Gastroesophageal sphincter (tissue), 4 donors: ENCODE measurements at regions not wholly inside any gene's neighbourhood (a gene's known extent, or its start where the extent isn't known, plus 50 kb on each side); places are given as distances from the start of the nearest gene placed in this dataset.
A peak's percentile ranks its signal among the peaks of the same experiment; 100 is the strongest.

Source experiments
- ATAC-seq: fragments of 150-250 bp; one replicate; pipeline ENCODE4 v1.9.1; 2016; ENCODE audit warnings: mild to moderate bottlenecking, moderate library complexity
- H3K27ac ChIP-seq, 4 donors: fragments of 200-600 bp; sonication (generic) in 3 of 4; 1 replicate in 3 of 4; 2 replicates in 1 of 4; pipeline ENCODE4 v1.5.1; 2016 to 2019
- H3K27me3 ChIP-seq: fragments of 200-600 bp; sonication (generic); one replicate; pipeline ENCODE4 v1.5.1; 2019
- H3K36me3 ChIP-seq, 2 donors: fragments of 200-600 bp; sonication (generic); one replicate each; pipeline ENCODE4 v1.5.1; 2019; ENCODE audit warnings: control low read depth in 1 of 2
- H3K4me1 ChIP-seq, 3 donors: fragments of 200-600 bp; sonication (generic); 1 replicate in 2 of 3; 2 replicates in 1 of 3; pipeline ENCODE4 v1.5.1; 2016 to 2019; ENCODE audit warnings: control low read depth in 2 of 3
- H3K4me3 ChIP-seq, 2 donors: fragments of 200-600 bp; sonication (generic); one replicate each; pipeline ENCODE4 v1.5.1; 2019; ENCODE audit warnings: mild to moderate bottlenecking in 1 of 2, moderate library complexity in 1 of 2
- H3K9me3 ChIP-seq, 3 donors: fragments of 200-600 bp; sonication (generic); one replicate each; pipeline ENCODE4 v1.5.1; 2017 to 2019; ENCODE audit warnings: control low read depth in 2 of 3
- CTCF ChIP-seq, 4 experiments: fragments of 200-600 bp in 2 of 4; fragments of 450-650 bp in 2 of 4; sonication (generic) in 1 of 4; IDR thresholded peaks; one replicate each; pipeline ENCODE4 v1.5.1; 2017 to 2019; ENCODE audit warnings: antibody characterized with exemption in 4 of 4, mild to moderate bottlenecking in 2 of 4, moderate library complexity in 2 of 4
- EP300 ChIP-seq: sonication (generic); formaldehyde crosslinking; IDR thresholded peaks from one replicate; pipeline ENCODE4 v1.6.1; 2017; ENCODE audit warnings: antibody characterized with exemption, mild to moderate bottlenecking
- POLR2A ChIP-seq, 2 donors: fragments of 450-650 bp; IDR thresholded peaks; one replicate each; pipeline ENCODE4 v1.6.1; 2017; ENCODE audit warnings: antibody characterized with exemption in 2 of 2, mild to moderate bottlenecking in 2 of 2, moderate library complexity in 1 of 2
- POLR2AphosphoS5 ChIP-seq: sonication (generic); formaldehyde crosslinking; IDR thresholded peaks from one replicate; pipeline ENCODE4 v1.6.1; 2017; ENCODE audit warnings: antibody characterized with exemption
- WGBS, 2 donors: methylation state at CpG; one replicate each; pipeline ENCODE4 v1.1.5; 2018; ENCODE audit warnings: low coverage in 1 of 2; 5-methylcytosine and 5-hydroxymethylcytosine counted together

- Histone ChIP-seq H3K4me3 (no peak overlapping the region), H3K4me1 (peaks cover 8 to 52% (median 34%) of the 10 kb centered on the region in 3 donors), H3K9me3 (peaks cover 0 to 6% (median 0%) of the 10 kb centered on the region in 3 donors), H3K27me3 (no peaks in the 10 kb centered on the region), H3K27ac (peak overlapping the region in 1 of 4 donors; percentile 84), H3K36me3 (peaks cover 0 to 29% of the 10 kb centered on the region in 2 donors)
- WGBS, 2 donors: 100% methylated on average over 1 of the region's 7 CpGs; no CpG with 5 or more reads in 1 of the 2 donors
- ATAC-seq: no peak
- TF ChIP-seq CTCF (IDR thresholded peaks at IDR 0.05) (no peak), POLR2A (IDR thresholded peaks at IDR 0.05) (no peak), EP300 (no peak), POLR2AphosphoS5 (no peak)
Measured at GRCh38 chr2:120932881-120933280, 197.2 kb downstream of the GLI2 start.

- H3K4me3 ChIP-seq: no peak overlapping the region
- TF ChIP-seq POLR2AphosphoS5 (no peak), POLR2A (IDR thresholded peaks at IDR 0.05) (no peak), CTCF (IDR thresholded peaks at IDR 0.05) (no peak), EP300 (no peak)
- WGBS, 2 donors: 85% methylated on average over 11 of the region's 19 CpGs; no CpG with 5 or more reads in 1 of the 2 donors
- H3K9me3 ChIP-seq: peaks cover 0 to 6% (median 0%) of the 10 kb centered on the region in 3 donors
- peaks cover 14 to 63% (median 43%) of the 10 kb centered on the region in 3 donors for H3K4me1 ChIP-seq
- no peaks in the 10 kb centered on the region for H3K27me3 ChIP-seq
- H3K27ac ChIP-seq: peak overlapping the region in 3 of 4 donors; percentile 80 to 84 (median 84)
- peaks cover 0 to 20% of the 10 kb centered on the region in 2 donors for H3K36me3 ChIP-seq
- no peak for ATAC-seq
Measured at GRCh38 chr2:120933693-120934573, 198.3 kb downstream of the GLI2 start.

DNA sequence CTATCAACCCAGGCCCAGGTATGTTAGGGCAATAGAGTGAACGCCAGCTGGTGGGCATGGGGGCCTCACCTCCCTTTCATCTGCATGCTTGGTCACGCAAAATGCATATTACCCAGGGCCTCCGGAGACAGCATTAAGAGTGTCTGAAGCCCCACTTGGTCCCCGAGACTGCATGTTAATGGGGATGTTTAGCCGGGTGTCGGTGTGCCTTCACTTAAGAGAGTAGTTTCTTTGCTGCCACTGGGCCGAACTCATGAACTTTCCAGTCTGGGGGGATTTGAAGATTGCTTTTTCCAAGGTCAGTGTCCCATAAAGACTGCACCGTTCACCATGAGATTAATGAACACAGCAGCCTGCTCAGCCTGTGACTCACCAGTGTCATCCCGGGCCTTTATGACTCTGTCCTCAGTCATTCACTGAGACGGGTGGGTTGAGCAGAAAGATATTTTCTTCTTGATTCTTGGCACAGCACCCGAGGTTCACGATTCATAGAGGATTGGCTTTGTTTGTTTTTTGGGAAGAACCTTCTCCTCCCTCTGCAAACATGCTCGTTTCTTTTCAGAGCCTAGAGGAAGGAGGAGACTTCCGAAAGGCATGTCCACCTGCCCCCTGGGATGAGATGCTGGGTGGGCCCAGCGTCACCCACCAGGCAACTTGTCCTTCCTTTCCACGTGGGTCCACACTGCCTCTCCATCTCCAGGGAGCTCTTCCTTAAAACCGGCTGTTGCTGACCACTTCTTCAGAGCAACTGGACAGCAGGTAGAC, 199.1 kb downstream of the GLI2 start:
- peaks cover 14 to 71% (median 43%) of the 10 kb centered on the region in 3 donors for H3K4me1 ChIP-seq
- ATAC-seq: peak; percentile 77
- TF ChIP-seq POLR2AphosphoS5: peak; percentile 51
- TF ChIP-seq CTCF (IDR thresholded peaks at IDR 0.05): no peak
- 65 to 76% methylated on average over 5 to 7 of the region's 17 CpGs for WGBS, 2 donors
- H3K36me3 ChIP-seq: peaks cover 0 to 15% of the 10 kb centered on the region in 2 donors
- H3K9me3 ChIP-seq: peaks cover 0 to 6% (median 0%) of the 10 kb centered on the region in 3 donors
- H3K4me3 ChIP-seq: no peak overlapping the region
- no peaks in the 10 kb centered on the region for H3K27me3 ChIP-seq
- peak overlapping the region; percentile 10 to 84 (median 82) for H3K27ac ChIP-seq

DNA sequence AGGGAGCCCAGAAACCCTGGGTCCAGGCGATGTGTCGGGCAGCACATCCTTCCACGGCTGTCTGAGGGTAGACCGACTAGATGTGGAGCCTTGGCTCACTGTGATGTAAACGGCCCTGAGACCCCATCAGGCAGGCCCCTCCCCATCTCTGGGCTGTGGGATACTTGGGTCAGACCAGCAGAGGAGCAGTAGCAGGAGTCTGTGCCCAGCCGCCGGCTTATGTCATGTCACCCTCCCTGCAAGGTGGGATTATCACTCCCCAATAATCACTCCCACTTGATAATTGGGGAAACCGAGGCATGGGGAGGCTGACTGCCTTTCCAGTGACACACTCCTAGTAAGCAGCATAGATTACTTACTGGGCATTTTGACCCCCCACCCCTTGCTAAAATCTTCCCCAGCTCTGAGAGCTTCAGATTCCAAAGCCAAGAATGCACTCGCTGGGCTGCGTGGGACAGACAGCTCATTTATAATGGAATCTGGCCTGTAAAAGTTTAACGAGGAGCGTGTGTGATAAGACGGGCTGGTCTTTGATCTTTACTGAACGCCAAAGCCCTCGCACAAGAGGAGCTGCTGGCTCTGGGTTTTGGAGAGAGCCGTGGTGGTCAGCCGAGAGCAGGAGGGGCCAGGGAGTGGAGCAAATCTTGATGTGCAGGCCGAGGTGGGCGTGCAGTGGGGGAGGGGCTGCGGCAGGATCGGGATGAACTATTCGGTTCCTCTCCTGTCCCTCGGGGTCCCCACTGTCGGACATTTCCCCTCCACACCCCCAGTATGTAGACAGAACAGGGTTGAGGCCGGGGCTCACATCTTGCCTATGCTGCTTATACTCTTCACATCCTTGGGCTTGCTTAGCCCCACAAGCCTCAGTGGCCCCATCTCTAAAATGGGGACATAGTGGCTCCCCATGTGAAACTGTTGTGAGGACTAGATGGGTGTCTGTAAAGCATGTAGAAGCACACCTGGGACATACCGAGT, 200.0 kb downstream of the GLI2 start:
- WGBS, 2 donors: 32 to 40% methylated on average over 3 to 11 of the region's 26 CpGs
- no peak for ATAC-seq

More for the DNA sequence above, 200.0 kb downstream of the GLI2 start:
- peaks cover 0 to 4% (median 0%) of the 10 kb centered on the region in 3 donors for H3K9me3 ChIP-seq
- no peak for TF ChIP-seq EP300
- no peak for TF ChIP-seq POLR2A (IDR thresholded peaks at IDR 0.05)
- TF ChIP-seq POLR2AphosphoS5: no peak
- TF ChIP-seq CTCF (IDR thresholded peaks at IDR 0.05): no peak
- peak overlapping the region; percentile 10 to 84 (median 82) for H3K27ac ChIP-seq
- no peaks in the 10 kb centered on the region for H3K27me3 ChIP-seq
- no peak overlapping the region for H3K4me3 ChIP-seq
- peaks cover 0 to 6% of the 10 kb centered on the region in 2 donors for H3K36me3 ChIP-seq
- peaks cover 14 to 80% (median 43%) of the 10 kb centered on the region in 3 donors for H3K4me1 ChIP-seq
